ENCODE measurements at regions not wholly inside any gene's neighbourhood (a gene's known extent, or its start where the extent isn't known, plus 50 kb on each side); places are given as distances from the start of the nearest gene placed in this dataset.

DNA sequence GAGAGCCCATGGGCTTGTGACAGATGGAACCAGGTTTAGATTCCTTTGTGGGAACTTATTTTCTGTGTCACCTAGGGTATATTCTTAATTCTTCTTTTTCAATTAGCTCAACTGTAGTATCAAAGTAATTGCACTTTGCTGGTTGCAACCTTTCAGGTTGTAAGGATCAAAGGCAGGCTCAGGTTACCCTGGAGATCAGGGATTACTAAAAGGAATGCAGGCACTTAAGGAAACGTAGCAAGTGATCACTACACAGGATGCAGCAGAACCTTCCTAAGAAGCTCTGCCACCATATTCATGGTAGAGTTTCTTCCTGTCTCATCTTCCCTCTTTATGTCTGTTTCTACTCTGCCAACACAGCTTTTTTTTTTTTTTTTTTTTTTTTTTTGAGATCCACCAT is 133.2 kb upstream of the JAG1 start (continued):
- TF ChIP-seq, protein P1, sequence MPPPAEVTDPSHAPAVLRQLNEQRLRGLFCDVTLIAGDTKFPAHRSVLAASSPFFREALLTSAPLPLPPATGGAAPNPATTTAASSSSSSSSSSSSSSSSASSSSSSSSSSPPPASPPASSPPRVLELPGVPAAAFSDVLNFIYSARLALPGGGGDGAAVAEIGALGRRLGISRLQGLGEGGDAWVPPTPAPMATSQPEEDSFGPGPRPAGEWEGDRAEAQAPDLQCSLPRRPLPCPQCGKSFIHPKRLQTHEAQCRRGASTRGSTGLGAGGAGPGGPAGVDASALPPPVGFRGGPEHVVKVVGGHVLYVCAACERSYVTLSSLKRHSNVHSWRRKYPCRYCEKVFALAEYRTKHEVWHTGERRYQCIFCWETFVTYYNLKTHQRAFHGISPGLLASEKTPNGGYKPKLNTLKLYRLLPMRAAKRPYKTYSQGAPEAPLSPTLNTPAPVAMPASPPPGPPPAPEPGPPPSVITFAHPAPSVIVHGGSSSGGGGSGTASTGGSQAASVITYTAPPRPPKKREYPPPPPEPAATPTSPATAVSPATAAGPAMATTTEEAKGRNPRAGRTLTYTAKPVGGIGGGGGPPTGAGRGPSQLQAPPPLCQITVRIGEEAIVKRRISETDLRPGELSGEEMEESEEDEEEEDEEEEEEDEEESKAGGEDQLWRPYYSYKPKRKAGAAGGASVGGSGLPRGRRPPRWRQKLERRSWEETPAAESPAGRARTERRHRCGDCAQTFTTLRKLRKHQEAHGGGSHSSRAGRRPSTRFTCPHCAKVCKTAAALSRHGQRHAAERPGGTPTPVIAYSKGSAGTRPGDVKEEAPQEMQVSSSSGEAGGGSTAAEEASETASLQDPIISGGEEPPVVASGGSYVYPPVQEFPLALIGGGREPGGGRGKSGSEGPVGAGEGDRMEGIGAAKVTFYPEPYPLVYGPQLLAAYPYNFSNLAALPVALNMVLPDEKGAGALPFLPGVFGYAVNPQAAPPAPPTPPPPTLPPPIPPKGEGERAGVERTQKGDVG (CRISPR knock-in tag; IDR thresholded peaks at IDR 0.05), result no peak
- TF ChIP-seq, protein P2, sequence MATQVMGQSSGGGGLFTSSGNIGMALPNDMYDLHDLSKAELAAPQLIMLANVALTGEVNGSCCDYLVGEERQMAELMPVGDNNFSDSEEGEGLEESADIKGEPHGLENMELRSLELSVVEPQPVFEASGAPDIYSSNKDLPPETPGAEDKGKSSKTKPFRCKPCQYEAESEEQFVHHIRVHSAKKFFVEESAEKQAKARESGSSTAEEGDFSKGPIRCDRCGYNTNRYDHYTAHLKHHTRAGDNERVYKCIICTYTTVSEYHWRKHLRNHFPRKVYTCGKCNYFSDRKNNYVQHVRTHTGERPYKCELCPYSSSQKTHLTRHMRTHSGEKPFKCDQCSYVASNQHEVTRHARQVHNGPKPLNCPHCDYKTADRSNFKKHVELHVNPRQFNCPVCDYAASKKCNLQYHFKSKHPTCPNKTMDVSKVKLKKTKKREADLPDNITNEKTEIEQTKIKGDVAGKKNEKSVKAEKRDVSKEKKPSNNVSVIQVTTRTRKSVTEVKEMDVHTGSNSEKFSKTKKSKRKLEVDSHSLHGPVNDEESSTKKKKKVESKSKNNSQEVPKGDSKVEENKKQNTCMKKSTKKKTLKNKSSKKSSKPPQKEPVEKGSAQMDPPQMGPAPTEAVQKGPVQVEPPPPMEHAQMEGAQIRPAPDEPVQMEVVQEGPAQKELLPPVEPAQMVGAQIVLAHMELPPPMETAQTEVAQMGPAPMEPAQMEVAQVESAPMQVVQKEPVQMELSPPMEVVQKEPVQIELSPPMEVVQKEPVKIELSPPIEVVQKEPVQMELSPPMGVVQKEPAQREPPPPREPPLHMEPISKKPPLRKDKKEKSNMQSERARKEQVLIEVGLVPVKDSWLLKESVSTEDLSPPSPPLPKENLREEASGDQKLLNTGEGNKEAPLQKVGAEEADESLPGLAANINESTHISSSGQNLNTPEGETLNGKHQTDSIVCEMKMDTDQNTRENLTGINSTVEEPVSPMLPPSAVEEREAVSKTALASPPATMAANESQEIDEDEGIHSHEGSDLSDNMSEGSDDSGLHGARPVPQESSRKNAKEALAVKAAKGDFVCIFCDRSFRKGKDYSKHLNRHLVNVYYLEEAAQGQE (IDR thresholded peaks at IDR 0.05; ENCODE audit: low read depth, low read length), result no peak
- TF ChIP-seq SMC3 (IDR thresholded peaks at IDR 0.05; ENCODE audit: borderline replicate concordance, low read length) (no peak), MYC (IDR thresholded peaks at IDR 0.05; ENCODE audit: insufficient read depth, insufficient read length, insufficient replicate concordance, low read length, severe bottlenecking) (no peak), EGR1 (IDR thresholded peaks at IDR 0.05; ENCODE audit: borderline replicate concordance in 1 of 2, low read depth in 2 of 2, low read length in 2 of 2) (no peak), KAT2A (conservative IDR thresholded peaks at IDR 0.05; ENCODE audit: control insufficient read depth, low read depth, low read length) (no peak)

Data from GM12878 (cell line).